SU-DHL-6 (cell line): ENCODE measurements at regions not wholly inside any gene's neighbourhood (a gene's known extent, or its start where the extent isn't known, plus 50 kb on each side); places are given as distances from the start of the nearest gene placed in this dataset.

Experiments used
- H2AFZ ChIP-seq: fragments of 200-600 bp; sonication (generic); 2 replicates; pipeline ENCODE4 v1.6.1; 2014; ENCODE audit warnings: low read depth, mild to moderate bottlenecking, moderate library complexity, mixed read lengths, antibody characterized with exemption, low read length; ENCODE audit not compliant: severe bottlenecking
- H3F3A ChIP-seq: fragments of 200-600 bp; shearing (Covaris generic); 2 replicates; pipeline ENCODE4 v1.6.0; 2016; ENCODE audit warnings: antibody characterized with exemption, mild to moderate bottlenecking; ENCODE audit not compliant: insufficient read depth
- H3K27ac ChIP-seq: fragments of 200-600 bp; sonication (generic); 2 replicates; pipeline ENCODE4 v1.5.1; 2016; ENCODE audit warnings: low read depth, mild to moderate bottlenecking, low read length, moderate library complexity, mixed read lengths
- H3K27me3 ChIP-seq: fragments of 200-600 bp; sonication (generic), shearing (Covaris generic); 2 replicates; pipeline ENCODE4 v1.6.0; 2014; ENCODE audit warnings: mild to moderate bottlenecking, low read length
- H3K36me3 ChIP-seq: fragments of 200-600 bp; sonication (generic); 2 replicates; pipeline ENCODE4 v1.6.1; 2014; ENCODE audit warnings: mild to moderate bottlenecking, low read length, mixed read lengths
- H3K4me2 ChIP-seq: fragments of 300-600, 200-600 bp; shearing (Covaris generic), sonication (generic); 2 replicates; pipeline ENCODE4 v1.6.0; 2014; ENCODE audit warnings: low read length, low read depth, mild to moderate bottlenecking; ENCODE audit not compliant: poor library complexity, severe bottlenecking
- H3K4me3 ChIP-seq: fragments of 200-600 bp; sonication (generic); 2 replicates; pipeline ENCODE4 v1.5.1; 2014; ENCODE audit warnings: antibody characterized with exemption, low read length, mild to moderate bottlenecking, mixed read lengths; ENCODE audit not compliant: insufficient read depth, poor library complexity, severe bottlenecking
- H3K79me2 ChIP-seq: fragments of 200-600 bp; sonication (generic); 2 replicates; pipeline ENCODE4 v1.6.1; 2014; ENCODE audit warnings: mild to moderate bottlenecking, low read length, moderate library complexity; ENCODE audit not compliant: insufficient read depth
- H3K9ac ChIP-seq: fragments of 200-600 bp; sonication (generic); 2 replicates; pipeline ENCODE4 v1.7.0; 2014; ENCODE audit warnings: mild to moderate bottlenecking, low read length
- H3K9me2 ChIP-seq: fragments of 200-600 bp; sonication (generic); replicated peaks from 2 replicates; pipeline ENCODE4 v1.6.1; 2014; ENCODE audit warnings: low read length; ENCODE audit not compliant: insufficient read depth
- H3K9me3 ChIP-seq: fragments of 200-600 bp; sonication (generic); 2 replicates; pipeline ENCODE4 v1.6.1; 2014; ENCODE audit warnings: low read length, mixed read lengths; ENCODE audit not compliant: insufficient read depth
- H4K20me1 ChIP-seq: fragments of 200-600 bp; sonication (generic); 2 replicates; pipeline ENCODE4 v1.6.1; 2014; ENCODE audit warnings: low read depth, mild to moderate bottlenecking, antibody characterized with exemption, low read length, moderate library complexity, mixed read lengths
- CTCF ChIP-seq: fragments of 200-600 bp; sonication (generic); IDR thresholded peaks from one replicate; pipeline ENCODE4 v1.5.1; 2017; ENCODE audit warnings: antibody characterized with exemption, mild to moderate bottlenecking, low read length, moderate library complexity; ENCODE audit not compliant: insufficient read depth, poor library complexity, severe bottlenecking
- EZH2phosphoT487 ChIP-seq: fragments of 200-600 bp; sonication (generic), shearing (Covaris generic); conservative IDR thresholded peaks from 2 replicates; pipeline ENCODE4 v1.6.1; 2018; ENCODE audit warnings: mild to moderate bottlenecking, antibody characterized with exemption, low read length, moderate library complexity, mixed read lengths

GRCh38 chr16:75931043-75931442 lies 204.8 kb upstream of the CPHXL start:
- Histone ChIP-seq H3K79me2 (no peaks in the 10 kb centered on the region), H3K36me3 (no peaks in the 10 kb centered on the region), H3K9me2 (no peaks in the 10 kb centered on the region), H3K4me3 (no peak overlapping the region), H3K27ac (no peak overlapping the region), H2AFZ (no peak overlapping the region), H3K9ac (no peak overlapping the region), H3K4me2 (no peak overlapping the region), H4K20me1 (no peaks in the 10 kb centered on the region), H3K9me3 (no peaks in the 10 kb centered on the region), H3F3A (no peaks in the 10 kb centered on the region), H3K27me3 (no peaks in the 10 kb centered on the region)
- no peak for TF ChIP-seq CTCF
- TF ChIP-seq EZH2phosphoT487, result no peak

GRCh38 chr16:75931970-75932369 lies 205.7 kb upstream of the CPHXL start:
- TF ChIP-seq CTCF (no peak), EZH2phosphoT487 (no peak)
- H3K4me3 ChIP-seq, result no peak overlapping the region
- H4K20me1 ChIP-seq, result no peaks in the 10 kb centered on the region
- H3K9ac ChIP-seq, result no peak overlapping the region
- no peak overlapping the region for H2AFZ ChIP-seq
- H3K9me2 ChIP-seq, result no peaks in the 10 kb centered on the region
- H3K4me2 ChIP-seq, result no peak overlapping the region
- H3F3A ChIP-seq, result no peaks in the 10 kb centered on the region
- no peaks in the 10 kb centered on the region for H3K36me3 ChIP-seq
- no peaks in the 10 kb centered on the region for H3K79me2 ChIP-seq
- H3K27me3 ChIP-seq, result no peaks in the 10 kb centered on the region
- no peak overlapping the region for H3K27ac ChIP-seq
- no peaks in the 10 kb centered on the region for H3K9me3 ChIP-seq

DNA sequence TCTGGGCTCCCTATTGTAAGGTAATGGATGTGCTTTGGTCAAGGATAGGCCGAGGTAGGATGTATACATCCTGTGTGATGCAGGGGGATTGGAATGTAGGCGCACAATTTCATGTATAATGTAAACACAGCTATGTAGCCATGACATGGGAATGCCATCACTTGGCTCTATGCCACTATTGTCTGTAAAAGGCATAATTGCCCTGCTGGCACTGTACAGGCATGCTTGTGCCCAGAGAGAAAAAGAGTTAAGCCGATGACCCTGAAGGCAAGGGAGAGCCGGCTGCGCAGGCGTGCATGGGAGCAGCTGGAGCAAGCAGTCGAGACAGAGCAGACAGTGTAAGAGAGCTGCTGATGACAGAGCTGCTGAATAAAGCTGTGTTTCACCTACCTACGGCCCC lies 212.5 kb upstream of the CPHXL start:
- no peak overlapping the region for H2AFZ ChIP-seq
- no peaks in the 10 kb centered on the region for H3K9me3 ChIP-seq
- no peaks in the 10 kb centered on the region for H4K20me1 ChIP-seq
- no peaks in the 10 kb centered on the region for H3K36me3 ChIP-seq
- no peak overlapping the region for H3K4me2 ChIP-seq
- no peaks in the 10 kb centered on the region for H3K9me2 ChIP-seq
- no peaks in the 10 kb centered on the region for H3K27me3 ChIP-seq
- H3F3A ChIP-seq, result no peaks in the 10 kb centered on the region
- TF ChIP-seq EZH2phosphoT487 (no peak), CTCF (no peak)
- no peak overlapping the region for H3K9ac ChIP-seq
- H3K79me2 ChIP-seq, result no peaks in the 10 kb centered on the region
- H3K27ac ChIP-seq, result no peak overlapping the region
- H3K4me3 ChIP-seq, result no peak overlapping the region

GRCh38 chr16:75942351-75942750 lies 216.1 kb upstream of the CPHXL start:
- Histone ChIP-seq H3K79me2 (no peaks in the 10 kb centered on the region), H3K4me2 (no peak overlapping the region), H3F3A (no peaks in the 10 kb centered on the region), H3K9me2 (no peaks in the 10 kb centered on the region), H3K27ac (no peak overlapping the region), H2AFZ (no peak overlapping the region), H3K9ac (no peak overlapping the region), H3K36me3 (no peaks in the 10 kb centered on the region), H3K27me3 (no peaks in the 10 kb centered on the region), H3K4me3 (no peak overlapping the region), H3K9me3 (no peaks in the 10 kb centered on the region), H4K20me1 (no peaks in the 10 kb centered on the region)
- TF ChIP-seq EZH2phosphoT487 (no peak), CTCF (no peak)
